OCI-LY7 (cell line): ENCODE measurements at regions not wholly inside any gene's neighbourhood (a gene's known extent, or its start where the extent isn't known, plus 50 kb on each side); places are given as distances from the start of the nearest gene placed in this dataset. TPM values are rescaled to one million over a fixed set of nuclear protein-coding genes. Genes with fewer than 3 reads are reported as not detected.

Experiments
- small RNA-seq: library from RNA; depleted of rRNA; stranded (forward); fragments of <200 nt; gene quantifications from one replicate; pipeline ENCODE3, GENCODE V24; 2014

Small RNA genes lying in the stretch of these regions (small RNA-seq; reads per million reads assigned to genes)
- not detected for gene RNU6-755P
